ENCODE measurements at regions not wholly inside any gene's neighbourhood (a gene's known extent, or its start where the extent isn't known, plus 50 kb on each side); places are given as distances from the start of the nearest gene placed in this dataset.

GRCh38 chr4:89368861-89369260 lies 61.3 kb upstream of the GPRIN3 start:
- no peaks in the 10 kb centered on the region for H3K36me3 ChIP-seq (replicated peaks; ENCODE audit: insufficient read depth, low read length)
- H3K9me2 ChIP-seq (replicated peaks; ENCODE audit: insufficient read depth, low read length) = no peaks in the 10 kb centered on the region
- H3K9me3 ChIP-seq (replicated peaks; ENCODE audit: insufficient read depth, low read length) = no peaks in the 10 kb centered on the region
- no peaks in the 10 kb centered on the region for H3F3A ChIP-seq (ENCODE audit: insufficient read depth, low read length)
- H3K27ac ChIP-seq (ENCODE audit: low read length) = no peak overlapping the region
- H3K4me3 ChIP-seq (ENCODE audit: low read length) = no peak overlapping the region
- H3K79me2 ChIP-seq (ENCODE audit: low read length) = no peaks in the 10 kb centered on the region
- H3K4me1 ChIP-seq (ENCODE audit: low read length) = no peaks in the 10 kb centered on the region
- H4K20me1 ChIP-seq (ENCODE audit: insufficient read depth, low read length) = no peaks in the 10 kb centered on the region
- H3K4me2 ChIP-seq (ENCODE audit: low read depth, low read length) = no peak overlapping the region
- no peak overlapping the region for H3K9ac ChIP-seq (ENCODE audit: low read length)
- TF ChIP-seq EZH2phosphoT487 (IDR thresholded peaks at IDR 0.05; ENCODE audit: low read length) (no peak), CTCF (IDR thresholded peaks at IDR 0.05; ENCODE audit: low read length) (no peak)
- no peaks in the 10 kb centered on the region for H3K27me3 ChIP-seq (replicated peaks; ENCODE audit: insufficient read depth, low read length)
- H2AFZ ChIP-seq (ENCODE audit: low read length) = no peak overlapping the region
- no peak for DNase-seq

GRCh38 chr4:89365776-89366175 lies 58.2 kb upstream of the GPRIN3 start:
- Histone ChIP-seq H3K27me3 (replicated peaks; ENCODE audit: insufficient read depth, low read length) (no peaks in the 10 kb centered on the region), H3K27ac (ENCODE audit: low read length) (no peak overlapping the region), H3F3A (ENCODE audit: insufficient read depth, low read length) (no peaks in the 10 kb centered on the region), H3K9me2 (replicated peaks; ENCODE audit: insufficient read depth, low read length) (no peaks in the 10 kb centered on the region), H4K20me1 (ENCODE audit: insufficient read depth, low read length) (no peaks in the 10 kb centered on the region), H3K4me3 (ENCODE audit: low read length) (no peak overlapping the region), H3K4me1 (ENCODE audit: low read length) (no peaks in the 10 kb centered on the region), H2AFZ (ENCODE audit: low read length) (no peak overlapping the region), H3K9ac (ENCODE audit: low read length) (no peak overlapping the region), H3K79me2 (ENCODE audit: low read length) (no peaks in the 10 kb centered on the region), H3K4me2 (ENCODE audit: low read depth, low read length) (no peak overlapping the region), H3K36me3 (replicated peaks; ENCODE audit: insufficient read depth, low read length) (no peaks in the 10 kb centered on the region), H3K9me3 (replicated peaks; ENCODE audit: insufficient read depth, low read length) (no peaks in the 10 kb centered on the region)
- no peak for TF ChIP-seq EZH2phosphoT487 (IDR thresholded peaks at IDR 0.05; ENCODE audit: low read length)
- no peak for TF ChIP-seq EZH2 (optimal IDR thresholded peaks at IDR 0.05; ENCODE audit: low read depth, low read length)
- TF ChIP-seq CTCF (IDR thresholded peaks at IDR 0.05; ENCODE audit: low read length) = no peak
- no peak for DNase-seq

GRCh38 chr4:89365375-89365774 lies 57.8 kb upstream of the GPRIN3 start:
- Histone ChIP-seq H3K79me2 (ENCODE audit: low read length) (no peaks in the 10 kb centered on the region), H3F3A (ENCODE audit: insufficient read depth, low read length) (no peaks in the 10 kb centered on the region), H3K4me1 (ENCODE audit: low read length) (no peaks in the 10 kb centered on the region), H3K27ac (ENCODE audit: low read length) (no peak overlapping the region), H3K4me2 (ENCODE audit: low read depth, low read length) (no peak overlapping the region), H3K36me3 (replicated peaks; ENCODE audit: insufficient read depth, low read length) (no peaks in the 10 kb centered on the region), H3K9me2 (replicated peaks; ENCODE audit: insufficient read depth, low read length) (no peaks in the 10 kb centered on the region), H3K9me3 (replicated peaks; ENCODE audit: insufficient read depth, low read length) (no peaks in the 10 kb centered on the region), H3K4me3 (ENCODE audit: low read length) (no peak overlapping the region), H3K27me3 (replicated peaks; ENCODE audit: insufficient read depth, low read length) (no peaks in the 10 kb centered on the region), H3K9ac (ENCODE audit: low read length) (no peak overlapping the region), H2AFZ (ENCODE audit: low read length) (no peak overlapping the region), H4K20me1 (ENCODE audit: insufficient read depth, low read length) (no peaks in the 10 kb centered on the region)
- DNase-seq = no peak
- TF ChIP-seq EZH2phosphoT487 (IDR thresholded peaks at IDR 0.05; ENCODE audit: low read length) = no peak
- no peak for TF ChIP-seq EZH2 (optimal IDR thresholded peaks at IDR 0.05; ENCODE audit: low read depth, low read length)
- no peak for TF ChIP-seq CTCF (IDR thresholded peaks at IDR 0.05; ENCODE audit: low read length)

Measured in MM.1S (cell line).